Activated CD4-positive, alpha-beta memory T cell treated with anti-CD3 and anti-CD28 coated beads, Interleukin-2, amount 10 ng/mL, durations not matched to agents 7 days and 5 days (primary cell): ENCODE measurements at regions not wholly inside any gene's neighbourhood (a gene's known extent, or its start where the extent isn't known, plus 50 kb on each side); places are given as distances from the start of the nearest gene placed in this dataset.
"Not testable (repeated sequence)": the region's sequence is repeated elsewhere in the genome, so short reads cannot be mapped to it uniquely, and the experiment has no call there.

Experiments used
- CTCF ChIA-PET: fragments of 350-600 bp; sonication (Branson Sonifier 250); formaldehyde crosslinking; loops from one replicate; lab custom pipeline; 2021; ENCODE audit warnings: antibody characterized with exemption, inconsistent platforms; lab: Charles Lee
- POLR2A ChIA-PET: fragments of 350-600 bp; sonication (Branson Sonifier 250); formaldehyde crosslinking; loops from one replicate; lab custom pipeline; 2021; ENCODE audit warnings: antibody characterized with exemption; lab: Charles Lee
- DNase-seq: peaks from one replicate; pipeline ENCODE4 v3.0.0-alpha.2; 2020
- H3K27ac Mint-ChIP-seq: one replicate; pipeline ENCODE4 v1.8.0; 2021; ENCODE audit warnings: mild to moderate bottlenecking, mixed read lengths
- H3K27me3 Mint-ChIP-seq: one replicate; pipeline ENCODE4 v1.8.0; 2021; ENCODE audit warnings: mixed read lengths
- H3K36me3 Mint-ChIP-seq: one replicate; pipeline ENCODE4 v1.8.0; 2021; ENCODE audit warnings: low read depth, mixed read lengths
- H3K4me1 Mint-ChIP-seq: one replicate; pipeline ENCODE4 v1.8.0; 2021; ENCODE audit warnings: mixed read lengths
- H3K4me3 Mint-ChIP-seq: one replicate; pipeline ENCODE4 v1.8.0; 2021; ENCODE audit warnings: mild to moderate bottlenecking, mixed read lengths
- H3K9me3 Mint-ChIP-seq: one replicate; pipeline ENCODE4 v1.8.0; 2021; ENCODE audit warnings: mixed read lengths

DNA sequence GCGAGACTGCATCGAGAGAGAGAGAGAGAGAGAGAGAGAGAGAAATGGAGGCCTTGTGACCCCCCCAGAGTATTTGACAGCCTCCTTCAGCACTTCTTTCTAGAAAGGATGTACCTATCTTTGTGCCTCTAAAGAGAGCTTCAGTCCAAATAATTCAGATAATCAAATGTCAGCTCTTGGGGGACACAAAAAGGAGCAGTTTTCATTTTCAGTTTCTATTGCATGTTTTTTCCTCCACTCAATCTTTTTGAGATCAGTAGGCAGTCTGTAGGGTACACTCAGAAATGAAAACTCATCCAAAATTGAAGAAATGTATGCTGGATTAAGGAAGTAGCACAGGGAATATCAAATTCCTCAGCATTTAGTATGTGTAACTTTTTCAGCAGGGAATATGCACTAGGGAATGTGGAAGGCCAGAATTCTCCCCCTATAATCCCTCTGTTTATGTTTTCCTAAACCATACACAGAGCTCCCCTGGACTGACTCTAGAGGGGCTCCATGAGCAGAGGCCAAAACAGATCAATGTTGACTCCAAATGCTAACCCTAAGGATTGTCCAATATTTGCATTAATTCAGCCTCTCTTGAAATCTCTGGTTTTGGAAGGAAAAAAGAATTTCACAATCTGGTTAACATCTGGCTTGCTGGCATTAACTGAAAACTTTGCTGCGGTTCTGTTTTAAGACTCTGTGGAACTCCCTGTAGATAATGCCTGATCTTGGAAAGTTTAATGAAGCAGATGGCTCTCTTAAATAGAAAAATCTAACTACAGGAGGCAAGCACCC lies 250.1 kb downstream of the CEMIP2 start:
- POLR2A ChIA-PET = no interaction called here
- H3K4me1 Mint-ChIP-seq = no peaks in the 10 kb centered on the region

DNA sequence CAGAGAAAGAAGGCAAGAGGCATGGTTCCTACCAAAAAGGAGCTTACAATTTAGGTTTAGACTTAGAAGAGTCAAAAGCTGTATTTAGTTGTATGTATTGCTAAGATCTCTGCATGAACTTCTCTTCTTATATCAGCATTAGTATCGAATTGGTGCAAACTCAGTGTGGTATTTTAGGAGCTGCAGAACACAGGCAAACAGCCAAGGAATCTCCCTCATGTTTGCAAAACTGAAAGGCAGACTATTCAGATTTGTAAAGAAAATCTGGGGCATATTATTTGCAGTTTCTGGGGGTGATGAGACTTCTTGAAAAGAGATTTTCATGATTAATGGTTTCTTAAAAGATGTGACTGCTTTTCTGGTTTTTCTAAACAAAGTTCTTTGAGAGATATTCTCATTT lies 252.7 kb downstream of the CEMIP2 start:
- Mint-ChIP-seq H3K4me1 (no peaks in the 10 kb centered on the region), H3K9me3 (no peaks in the 10 kb centered on the region), H3K36me3 (no peaks in the 10 kb centered on the region), H3K27me3 (peaks cover 7% of the 10 kb centered on the region), H3K27ac (no peak overlapping the region), H3K4me3 (no peak overlapping the region)
- no peak for DNase-seq
- CTCF ChIA-PET = no interaction called here
- POLR2A ChIA-PET = no interaction called here

More for the DNA sequence above, 250.1 kb downstream of the CEMIP2 start:
- no peak overlapping the region for H3K4me3 Mint-ChIP-seq
- CTCF ChIA-PET = no interaction called here
- H3K9me3 Mint-ChIP-seq = no peaks in the 10 kb centered on the region
- peaks cover 6% of the 10 kb centered on the region for H3K27me3 Mint-ChIP-seq
- DNase-seq = no peak
- no peak overlapping the region for H3K27ac Mint-ChIP-seq
- H3K36me3 Mint-ChIP-seq = no peaks in the 10 kb centered on the region

DNA sequence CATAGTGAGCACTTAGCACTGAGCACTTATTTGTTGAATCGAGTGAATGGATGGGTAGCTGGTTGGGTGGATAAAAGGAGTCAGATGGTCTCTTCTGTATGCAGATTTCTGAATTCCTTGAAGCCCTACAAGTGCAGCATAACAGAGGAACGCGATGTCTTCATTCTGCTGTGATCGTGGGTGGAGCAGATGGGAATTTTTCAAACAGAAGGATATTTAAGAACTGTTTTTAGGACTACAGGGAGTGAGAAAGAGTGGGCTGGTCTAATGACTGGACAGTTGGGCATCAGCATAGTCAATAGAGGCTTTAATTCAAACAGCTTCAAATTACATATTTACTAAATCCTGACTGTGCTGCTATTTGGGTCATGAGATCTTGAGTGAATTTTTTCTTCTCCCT lies 253.2 kb downstream of the CEMIP2 start:
- H3K36me3 Mint-ChIP-seq = no peaks in the 10 kb centered on the region
- CTCF ChIA-PET = no interaction called here
- H3K27me3 Mint-ChIP-seq = peaks cover 11% of the 10 kb centered on the region
- POLR2A ChIA-PET = no interaction called here
- no peak overlapping the region for H3K4me3 Mint-ChIP-seq
- no peak for DNase-seq
- H3K9me3 Mint-ChIP-seq = no peaks in the 10 kb centered on the region
- no peaks in the 10 kb centered on the region for H3K4me1 Mint-ChIP-seq
- H3K27ac Mint-ChIP-seq = no peak overlapping the region

DNA sequence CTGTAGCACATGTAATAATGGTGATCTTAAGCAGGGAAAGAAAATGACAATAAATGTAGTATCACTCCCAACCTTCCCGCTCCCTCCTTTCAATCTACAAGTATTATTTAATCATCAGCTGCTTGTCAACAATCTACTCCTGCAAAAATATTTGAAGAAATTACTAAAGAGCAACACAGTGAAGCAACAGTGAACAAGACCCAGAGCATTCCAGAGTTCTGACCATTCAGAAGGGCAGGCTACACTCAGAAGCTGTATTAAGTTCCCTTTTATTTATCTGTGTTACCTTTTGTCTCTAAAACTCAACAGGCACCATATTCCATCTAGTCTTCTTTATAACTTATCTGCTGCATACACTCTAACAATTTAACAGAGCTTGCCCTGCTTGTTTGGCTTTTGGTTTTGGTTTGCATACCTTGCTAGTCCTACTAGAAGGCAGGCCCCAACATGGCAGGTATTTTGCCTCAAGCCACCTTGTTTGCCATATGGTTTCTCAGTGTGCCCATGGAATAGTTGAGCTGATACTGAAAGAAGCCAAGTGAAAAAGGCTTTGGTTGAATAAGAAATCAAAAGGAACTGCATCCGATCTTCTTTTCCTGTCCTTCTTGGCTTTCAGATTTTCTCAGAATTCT lies 253.9 kb downstream of the CEMIP2 start:
- H3K27me3 Mint-ChIP-seq = peaks cover 8% of the 10 kb centered on the region
- CTCF ChIA-PET = interaction anchor here (1.2 kb wide), 1 partner anchor 17 kb away, joined by 3 read pairs; no protein-coding TSS in a partner anchor

DNA sequence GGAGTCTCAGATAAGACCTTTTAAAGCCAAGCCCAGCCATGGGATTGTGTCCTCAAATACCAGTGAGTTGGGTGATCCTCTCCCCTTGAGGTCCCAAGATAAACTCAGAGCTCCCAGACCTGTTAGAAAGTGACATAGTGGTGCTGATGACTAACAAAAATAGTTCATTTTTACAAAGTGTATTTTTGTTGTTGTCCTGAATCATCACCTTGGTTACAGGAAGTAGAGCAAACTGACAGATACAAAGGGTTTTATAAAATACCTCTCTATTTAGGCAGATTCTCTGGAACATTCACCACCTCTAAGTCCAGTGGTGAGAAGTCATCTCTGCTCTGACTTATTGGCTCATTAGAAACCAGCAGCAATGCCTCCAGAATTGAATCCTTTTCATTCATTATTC lies 259.3 kb downstream of the CEMIP2 start:
- POLR2A ChIA-PET = no interaction called here
- no peaks in the 10 kb centered on the region for H3K4me1 Mint-ChIP-seq
- H3K9me3 Mint-ChIP-seq = no peaks in the 10 kb centered on the region
- peaks cover 14% of the 10 kb centered on the region for H3K27me3 Mint-ChIP-seq
- CTCF ChIA-PET = no interaction called here
- no peak overlapping the region for H3K4me3 Mint-ChIP-seq
- H3K36me3 Mint-ChIP-seq = no peaks in the 10 kb centered on the region
- H3K27ac Mint-ChIP-seq = no peak overlapping the region
- DNase-seq = no peak

More for the DNA sequence above, 253.9 kb downstream of the CEMIP2 start:
- no peak for DNase-seq
- H3K36me3 Mint-ChIP-seq = no peaks in the 10 kb centered on the region
- POLR2A ChIA-PET = no interaction called here
- H3K9me3 Mint-ChIP-seq = no peaks in the 10 kb centered on the region
- no peak overlapping the region for H3K27ac Mint-ChIP-seq
- no peaks in the 10 kb centered on the region for H3K4me1 Mint-ChIP-seq
- H3K4me3 Mint-ChIP-seq = no peak overlapping the region

DNA sequence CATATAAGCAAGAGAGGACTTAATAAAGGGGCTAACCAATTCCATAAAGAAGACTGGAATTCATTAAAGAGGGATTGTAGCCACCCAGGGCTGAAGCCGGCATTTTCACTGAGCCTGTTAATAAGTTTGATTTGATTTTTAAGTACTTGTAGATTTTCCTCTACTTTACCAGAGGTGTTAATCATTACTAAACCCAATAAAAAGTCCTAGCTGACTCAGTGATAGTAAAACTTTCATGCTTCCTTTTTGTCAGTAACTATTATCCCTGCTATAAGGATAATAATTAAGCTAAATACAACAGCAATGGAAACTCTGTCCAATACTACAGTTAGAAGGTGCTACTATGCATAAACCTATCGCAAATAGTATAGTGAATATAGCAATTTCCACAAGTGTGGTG lies 260.2 kb downstream of the CEMIP2 start:
- H3K4me1 Mint-ChIP-seq, POLR2A ChIA-PET, H3K9me3 Mint-ChIP-seq, CTCF ChIA-PET, DNase-seq, H3K27ac Mint-ChIP-seq, H3K4me3 Mint-ChIP-seq, H3K36me3 Mint-ChIP-seq: not testable (repeated sequence)
- H3K27me3 Mint-ChIP-seq = peaks cover 14% of the 10 kb centered on the region

DNA sequence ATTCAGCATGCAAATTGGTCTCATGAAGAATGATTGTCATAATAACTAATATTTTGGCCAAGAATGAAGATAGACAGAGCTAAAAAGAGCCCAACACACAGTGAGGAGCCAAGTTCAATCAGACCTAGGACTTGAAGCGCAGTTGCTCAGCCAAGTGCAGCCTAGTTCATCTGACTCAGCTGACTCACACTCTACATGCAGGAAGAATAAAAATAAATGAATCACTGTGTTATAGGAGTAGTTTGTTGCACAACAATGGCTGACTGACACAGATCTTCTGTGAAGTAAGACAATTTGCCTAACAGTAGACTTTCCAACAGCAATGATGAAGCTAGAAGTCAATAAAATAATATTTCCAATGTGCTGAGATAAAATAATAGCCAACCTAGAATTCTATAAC lies 261.5 kb downstream of the CEMIP2 start:
- Mint-ChIP-seq H3K36me3 (no peaks in the 10 kb centered on the region), H3K4me1 (no peaks in the 10 kb centered on the region), H3K9me3 (no peaks in the 10 kb centered on the region), H3K4me3 (no peak overlapping the region), H3K27ac (no peak overlapping the region), H3K27me3 (peaks cover 12% of the 10 kb centered on the region)
- ChIA-PET CTCF (no interaction called here), POLR2A (no interaction called here)
- DNase-seq = no peak

DNA sequence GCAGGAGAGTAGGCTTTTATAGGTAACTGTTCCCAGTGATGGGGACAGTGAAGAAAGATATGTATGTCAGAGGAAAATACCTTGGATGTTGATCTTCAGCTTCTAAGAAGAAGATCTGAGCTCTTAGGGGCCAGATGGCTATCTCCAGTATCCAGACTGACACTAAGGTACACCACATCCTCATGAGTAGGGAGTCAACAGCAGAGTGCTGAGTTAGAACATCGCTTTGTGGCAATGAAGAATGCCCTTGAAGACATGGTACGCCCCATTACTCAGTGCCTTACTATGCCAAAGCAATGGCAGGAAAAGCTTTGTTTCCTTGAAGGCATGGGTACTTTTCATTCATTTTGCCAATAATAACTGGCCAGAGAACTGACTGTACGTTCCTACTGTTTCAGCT lies 263.7 kb downstream of the CEMIP2 start:
- ChIA-PET CTCF (no interaction called here), POLR2A (no interaction called here)
- H3K9me3 Mint-ChIP-seq = no peaks in the 10 kb centered on the region
- H3K27ac Mint-ChIP-seq = no peak overlapping the region
- peaks cover 6% of the 10 kb centered on the region for H3K27me3 Mint-ChIP-seq
- H3K4me1 Mint-ChIP-seq = no peaks in the 10 kb centered on the region
- no peak overlapping the region for H3K4me3 Mint-ChIP-seq
- DNase-seq = no peak
- H3K36me3 Mint-ChIP-seq = no peaks in the 10 kb centered on the region

DNA sequence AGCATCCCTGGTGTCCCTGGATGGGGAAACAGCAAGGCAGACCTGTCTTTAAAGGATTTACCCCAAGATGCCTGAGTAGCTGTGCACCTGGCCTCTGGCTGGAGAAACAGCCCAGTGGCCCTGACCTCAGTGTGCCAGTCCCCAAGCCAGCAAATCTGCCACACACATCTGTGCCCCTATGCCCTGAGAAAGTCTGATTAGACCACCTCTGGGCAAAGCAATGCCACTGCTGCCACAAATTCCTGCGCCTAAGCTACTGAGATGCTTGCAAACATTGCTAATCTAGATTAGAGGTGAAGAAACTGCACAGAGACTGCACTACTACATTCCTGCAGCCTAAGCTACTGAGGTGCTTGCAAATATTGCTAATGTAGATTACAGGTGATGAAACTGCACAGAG lies 269.6 kb downstream of the CEMIP2 start:
- Mint-ChIP-seq H3K36me3 (no peaks in the 10 kb centered on the region), H3K4me3 (no peak overlapping the region), H3K9me3 (no peaks in the 10 kb centered on the region), H3K27ac (no peak overlapping the region), H3K4me1 (no peaks in the 10 kb centered on the region), H3K27me3 (peaks cover 2% of the 10 kb centered on the region)
- ChIA-PET CTCF (no interaction called here), POLR2A (no interaction called here)
- DNase-seq = no peak

DNA sequence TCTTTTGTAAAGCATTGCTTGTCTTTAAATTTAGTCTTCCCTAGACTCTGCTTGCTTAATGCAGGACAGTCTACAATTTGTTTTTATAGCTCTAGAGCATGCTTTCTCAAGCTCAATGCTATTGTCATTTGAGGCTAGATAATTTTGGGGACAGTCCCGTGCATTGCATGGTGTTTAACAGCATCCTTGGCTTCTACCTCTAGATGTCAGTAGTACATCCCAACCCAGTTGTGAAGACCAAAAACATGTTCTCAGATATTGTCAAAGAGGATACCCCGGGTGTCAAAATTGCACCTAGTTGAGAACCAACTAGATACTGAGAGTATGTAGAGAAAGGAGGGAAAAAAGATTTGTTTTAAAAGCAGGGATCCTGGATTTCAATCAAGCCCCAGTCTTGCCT lies 277.5 kb downstream of the CEMIP2 start:
- H3K4me3 Mint-ChIP-seq = no peak overlapping the region
- POLR2A ChIA-PET = no interaction called here
- no peaks in the 10 kb centered on the region for H3K36me3 Mint-ChIP-seq
- CTCF ChIA-PET = interaction anchor here (1.0 kb wide), 1 partner anchor 536 kb away, joined by 3 read pairs; no protein-coding TSS in a partner anchor
- no peak for DNase-seq
- H3K27ac Mint-ChIP-seq = no peak overlapping the region
- no peaks in the 10 kb centered on the region for H3K4me1 Mint-ChIP-seq
- peaks cover 13% of the 10 kb centered on the region for H3K27me3 Mint-ChIP-seq
- no peaks in the 10 kb centered on the region for H3K9me3 Mint-ChIP-seq

DNA sequence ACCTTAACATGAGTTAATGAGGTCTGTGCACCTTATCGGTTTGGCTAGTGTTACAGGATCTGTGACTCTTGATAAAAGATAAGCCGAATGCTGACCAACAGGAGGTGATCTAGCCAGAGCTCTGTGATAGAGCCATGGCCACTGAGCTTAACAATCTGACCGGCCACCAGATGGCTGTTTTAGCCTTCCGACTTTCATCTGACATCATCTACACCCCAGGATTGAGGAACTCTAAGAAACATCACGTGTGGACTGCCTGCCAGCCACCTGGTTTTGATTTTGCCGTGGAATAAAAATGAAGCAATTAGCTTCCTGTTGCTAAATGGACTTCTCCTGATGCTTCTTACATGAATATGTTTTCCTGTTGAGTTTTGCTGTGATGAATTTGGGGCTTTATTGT lies 281.3 kb downstream of the CEMIP2 start:
- Mint-ChIP-seq H3K27me3 (peaks cover 10% of the 10 kb centered on the region), H3K4me1 (no peaks in the 10 kb centered on the region), H3K36me3 (no peaks in the 10 kb centered on the region), H3K27ac (no peak overlapping the region), H3K9me3 (no peaks in the 10 kb centered on the region), H3K4me3 (no peak overlapping the region)
- DNase-seq = no peak
- ChIA-PET POLR2A (no interaction called here), CTCF (no interaction called here)

DNA sequence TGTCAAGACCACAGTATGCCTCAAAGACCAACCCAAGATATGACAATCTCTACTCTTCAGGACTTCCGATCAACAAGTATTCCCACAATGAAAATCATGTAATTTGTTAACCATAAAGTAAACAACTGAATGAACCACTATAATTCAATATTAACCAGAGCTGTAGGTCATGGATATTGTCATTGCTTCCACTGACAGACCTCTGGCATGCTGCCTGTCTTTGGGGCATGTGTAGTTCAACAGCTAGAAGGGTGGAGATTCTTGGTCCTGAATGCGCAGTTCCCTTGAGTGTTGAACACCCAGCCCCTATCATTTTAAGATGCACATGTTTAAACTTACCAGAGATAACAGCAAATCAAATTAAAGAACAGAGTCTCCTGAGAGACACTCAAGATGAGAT lies 283.0 kb downstream of the CEMIP2 start:
- ChIA-PET POLR2A (no interaction called here), CTCF (no interaction called here)
- no peak for DNase-seq
- H3K9me3 Mint-ChIP-seq = no peaks in the 10 kb centered on the region
- no peaks in the 10 kb centered on the region for H3K36me3 Mint-ChIP-seq
- H3K4me1 Mint-ChIP-seq = no peaks in the 10 kb centered on the region
- H3K4me3 Mint-ChIP-seq = no peak overlapping the region
- no peak overlapping the region for H3K27ac Mint-ChIP-seq
- peaks cover 8% of the 10 kb centered on the region for H3K27me3 Mint-ChIP-seq

DNA sequence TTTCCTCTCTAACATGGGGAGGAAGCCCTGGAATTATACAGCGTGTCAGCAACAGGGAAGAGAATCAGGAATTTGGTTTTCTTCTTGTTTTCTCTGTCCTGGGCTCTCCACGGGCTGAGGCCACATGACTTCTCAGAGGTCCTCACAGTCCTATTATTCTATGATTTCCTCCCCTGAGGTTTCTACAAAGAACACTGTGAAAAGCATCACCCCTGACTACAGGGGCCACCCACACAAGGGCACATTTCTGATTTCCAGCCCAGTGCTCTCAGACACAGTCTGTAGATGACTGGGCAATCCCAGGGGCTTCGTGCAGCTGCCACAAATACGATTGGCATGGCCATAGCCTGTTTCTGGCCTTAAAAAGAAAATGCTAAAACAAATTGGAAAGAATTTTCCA lies 284.9 kb downstream of the CEMIP2 start:
- Mint-ChIP-seq H3K27me3 (peaks cover 8% of the 10 kb centered on the region), H3K36me3 (no peaks in the 10 kb centered on the region), H3K4me1 (no peaks in the 10 kb centered on the region), H3K9me3 (no peaks in the 10 kb centered on the region), H3K27ac (no peak overlapping the region), H3K4me3 (no peak overlapping the region)
- ChIA-PET CTCF (no interaction called here), POLR2A (no interaction called here)
- no peak for DNase-seq

DNA sequence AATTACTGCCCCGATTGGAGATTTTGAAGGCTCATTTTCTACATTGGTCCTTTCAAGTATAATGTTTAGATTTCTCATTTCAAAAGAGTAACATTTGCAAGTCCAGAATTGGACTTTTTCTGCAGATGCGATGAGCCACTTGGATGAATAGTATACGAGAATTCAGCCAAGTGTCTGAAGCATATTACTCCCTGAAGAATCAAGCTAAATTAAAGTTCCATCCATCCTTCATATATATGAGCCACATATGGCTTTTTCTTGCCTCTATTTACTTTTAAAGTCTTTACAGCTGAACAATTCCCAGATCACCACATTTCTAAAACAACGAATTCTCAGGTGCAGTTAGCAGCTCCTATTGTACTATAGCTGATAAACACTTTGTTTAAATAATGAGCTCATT lies 288.7 kb downstream of the CEMIP2 start:
- POLR2A ChIA-PET = no interaction called here
- Mint-ChIP-seq H3K27ac (no peak overlapping the region), H3K9me3 (no peaks in the 10 kb centered on the region), H3K36me3 (no peaks in the 10 kb centered on the region), H3K27me3 (peaks cover 3% of the 10 kb centered on the region), H3K4me1 (no peaks in the 10 kb centered on the region), H3K4me3 (no peak overlapping the region)
- CTCF ChIA-PET = no interaction called here
- no peak for DNase-seq
